ENCODE measurements at regions not wholly inside any gene's neighbourhood (a gene's known extent, or its start where the extent isn't known, plus 50 kb on each side); places are given as distances from the start of the nearest gene placed in this dataset.
"Not testable (repeated sequence)": the region's sequence is repeated elsewhere in the genome, so short reads cannot be mapped to it uniquely, and the experiment has no call there.

- not testable (repeated sequence) for TF ChIP-seq CTCF (IDR thresholded peaks at IDR 0.05 in 4 of 5, conservative IDR thresholded peaks at IDR 0.05 in 1 of 5); POLR2A (IDR thresholded peaks at IDR 0.05)
Observed at GRCh38 chr17:20815410-20815809, 227.4 kb downstream of the USP22 start.
